ENCODE measurements at regions not wholly inside any gene's neighbourhood (a gene's known extent, or its start where the extent isn't known, plus 50 kb on each side); places are given as distances from the start of the nearest gene placed in this dataset.

DNA sequence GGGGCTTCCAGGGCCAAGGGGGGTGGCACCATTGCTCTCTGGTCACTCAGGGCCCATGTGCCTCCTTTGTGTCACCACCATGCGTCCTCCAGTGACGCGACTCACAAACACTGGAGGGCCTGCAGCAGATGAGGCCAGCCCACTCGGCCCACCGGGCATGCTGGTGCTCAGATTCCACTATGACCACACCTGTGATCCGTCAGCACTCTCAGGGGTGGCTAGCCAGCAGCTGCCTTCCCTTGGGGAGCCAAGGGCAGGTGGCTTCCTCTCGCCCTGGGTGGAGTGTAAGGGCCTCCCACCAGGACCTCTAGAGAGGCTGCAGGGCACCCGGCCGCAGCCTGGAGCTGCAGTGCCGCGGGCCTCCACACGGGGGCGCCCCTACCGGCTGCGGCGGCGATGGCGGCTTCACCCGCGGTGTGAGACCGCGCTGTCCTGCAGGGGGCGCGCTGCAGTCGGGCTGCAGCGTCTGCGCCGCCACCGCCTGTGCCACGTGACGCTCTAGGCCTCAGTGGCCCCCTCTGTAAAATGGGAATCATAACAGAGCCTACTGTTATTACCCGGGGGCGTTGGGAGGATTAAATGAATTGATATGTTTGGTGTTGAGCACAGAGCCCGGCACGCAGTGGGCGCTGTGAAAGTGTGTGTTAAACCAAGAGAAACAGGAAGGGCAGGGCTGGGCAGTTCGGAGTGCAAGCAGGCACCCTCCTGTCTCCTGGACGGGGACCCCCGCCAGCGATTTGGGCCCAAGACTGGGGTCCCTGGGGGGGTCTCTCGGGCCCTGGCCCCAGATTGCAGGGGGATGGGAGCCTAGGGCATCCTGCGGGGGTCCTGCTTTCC, 192.4 kb upstream of the GSE1 start (continued):
- TF ChIP-seq, protein P1, sequence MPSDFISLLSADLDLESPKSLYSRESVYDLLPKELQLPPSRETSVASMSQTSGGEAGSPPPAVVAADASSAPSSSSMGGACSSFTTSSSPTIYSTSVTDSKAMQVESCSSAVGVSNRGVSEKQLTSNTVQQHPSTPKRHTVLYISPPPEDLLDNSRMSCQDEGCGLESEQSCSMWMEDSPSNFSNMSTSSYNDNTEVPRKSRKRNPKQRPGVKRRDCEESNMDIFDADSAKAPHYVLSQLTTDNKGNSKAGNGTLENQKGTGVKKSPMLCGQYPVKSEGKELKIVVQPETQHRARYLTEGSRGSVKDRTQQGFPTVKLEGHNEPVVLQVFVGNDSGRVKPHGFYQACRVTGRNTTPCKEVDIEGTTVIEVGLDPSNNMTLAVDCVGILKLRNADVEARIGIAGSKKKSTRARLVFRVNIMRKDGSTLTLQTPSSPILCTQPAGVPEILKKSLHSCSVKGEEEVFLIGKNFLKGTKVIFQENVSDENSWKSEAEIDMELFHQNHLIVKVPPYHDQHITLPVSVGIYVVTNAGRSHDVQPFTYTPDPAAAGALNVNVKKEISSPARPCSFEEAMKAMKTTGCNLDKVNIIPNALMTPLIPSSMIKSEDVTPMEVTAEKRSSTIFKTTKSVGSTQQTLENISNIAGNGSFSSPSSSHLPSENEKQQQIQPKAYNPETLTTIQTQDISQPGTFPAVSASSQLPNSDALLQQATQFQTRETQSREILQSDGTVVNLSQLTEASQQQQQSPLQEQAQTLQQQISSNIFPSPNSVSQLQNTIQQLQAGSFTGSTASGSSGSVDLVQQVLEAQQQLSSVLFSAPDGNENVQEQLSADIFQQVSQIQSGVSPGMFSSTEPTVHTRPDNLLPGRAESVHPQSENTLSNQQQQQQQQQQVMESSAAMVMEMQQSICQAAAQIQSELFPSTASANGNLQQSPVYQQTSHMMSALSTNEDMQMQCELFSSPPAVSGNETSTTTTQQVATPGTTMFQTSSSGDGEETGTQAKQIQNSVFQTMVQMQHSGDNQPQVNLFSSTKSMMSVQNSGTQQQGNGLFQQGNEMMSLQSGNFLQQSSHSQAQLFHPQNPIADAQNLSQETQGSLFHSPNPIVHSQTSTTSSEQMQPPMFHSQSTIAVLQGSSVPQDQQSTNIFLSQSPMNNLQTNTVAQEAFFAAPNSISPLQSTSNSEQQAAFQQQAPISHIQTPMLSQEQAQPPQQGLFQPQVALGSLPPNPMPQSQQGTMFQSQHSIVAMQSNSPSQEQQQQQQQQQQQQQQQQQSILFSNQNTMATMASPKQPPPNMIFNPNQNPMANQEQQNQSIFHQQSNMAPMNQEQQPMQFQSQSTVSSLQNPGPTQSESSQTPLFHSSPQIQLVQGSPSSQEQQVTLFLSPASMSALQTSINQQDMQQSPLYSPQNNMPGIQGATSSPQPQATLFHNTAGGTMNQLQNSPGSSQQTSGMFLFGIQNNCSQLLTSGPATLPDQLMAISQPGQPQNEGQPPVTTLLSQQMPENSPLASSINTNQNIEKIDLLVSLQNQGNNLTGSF (CRISPR knock-in tag; IDR thresholded peaks at IDR 0.05): no peak
- TF ChIP-seq RXRB (CRISPR knock-in tag; IDR thresholded peaks at IDR 0.05; ENCODE audit: borderline replicate concordance): peak; percentile 75; the same call in 1 of the 2 replicates
- TF ChIP-seq, protein P2, sequence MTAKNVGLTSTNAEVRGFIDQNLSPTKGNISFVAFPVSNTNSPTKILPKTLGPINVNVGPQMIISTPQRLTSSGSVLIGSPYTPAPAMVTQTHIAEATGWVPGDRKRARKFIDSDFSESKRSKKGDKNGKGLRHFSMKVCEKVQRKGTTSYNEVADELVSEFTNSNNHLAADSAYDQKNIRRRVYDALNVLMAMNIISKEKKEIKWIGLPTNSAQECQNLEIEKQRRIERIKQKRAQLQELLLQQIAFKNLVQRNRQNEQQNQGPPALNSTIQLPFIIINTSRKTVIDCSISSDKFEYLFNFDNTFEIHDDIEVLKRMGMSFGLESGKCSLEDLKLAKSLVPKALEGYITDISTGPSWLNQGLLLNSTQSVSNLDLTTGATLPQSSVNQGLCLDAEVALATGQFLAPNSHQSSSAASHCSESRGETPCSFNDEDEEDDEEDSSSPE (CRISPR knock-in tag; IDR thresholded peaks at IDR 0.05): peak; percentile 61
- TF ChIP-seq ZNF660 (CRISPR knock-in tag; IDR thresholded peaks at IDR 0.05; ENCODE audit: borderline replicate concordance, low read depth): no peak
- no peak for TF ChIP-seq GABPA (IDR thresholded peaks at IDR 0.05; ENCODE audit: low read depth, low read length)
- no peak for TF ChIP-seq GABPA (CRISPR knock-in tag; IDR thresholded peaks at IDR 0.05; ENCODE audit: low read depth)
- TF ChIP-seq ZNF792 (CRISPR knock-in tag; IDR thresholded peaks at IDR 0.05): peak; percentile 59; the same call in 1 of the 2 replicates
- TF ChIP-seq, protein P3, sequence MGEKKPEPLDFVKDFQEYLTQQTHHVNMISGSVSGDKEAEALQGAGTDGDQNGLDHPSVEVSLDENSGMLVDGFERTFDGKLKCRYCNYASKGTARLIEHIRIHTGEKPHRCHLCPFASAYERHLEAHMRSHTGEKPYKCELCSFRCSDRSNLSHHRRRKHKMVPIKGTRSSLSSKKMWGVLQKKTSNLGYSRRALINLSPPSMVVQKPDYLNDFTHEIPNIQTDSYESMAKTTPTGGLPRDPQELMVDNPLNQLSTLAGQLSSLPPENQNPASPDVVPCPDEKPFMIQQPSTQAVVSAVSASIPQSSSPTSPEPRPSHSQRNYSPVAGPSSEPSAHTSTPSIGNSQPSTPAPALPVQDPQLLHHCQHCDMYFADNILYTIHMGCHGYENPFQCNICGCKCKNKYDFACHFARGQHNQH (CRISPR knock-in tag; IDR thresholded peaks at IDR 0.05): peak; percentile 70
- 0 out of 2 replicates have a peak, but pooled peaks have one; percentile 34 for TF ChIP-seq PCBP1 (IDR thresholded peaks at IDR 0.05; ENCODE audit: borderline replicate concordance, low read depth, low read length)
- peak; percentile 22; the same call in 1 of the 2 replicates for TF ChIP-seq ZSCAN20 (CRISPR knock-in tag; IDR thresholded peaks at IDR 0.05; ENCODE audit: borderline replicate concordance)
- TF ChIP-seq ZNF547 (CRISPR knock-in tag; IDR thresholded peaks at IDR 0.05): peak; percentile 84; the same call in 1 of the 2 replicates
- TF ChIP-seq, protein P4, sequence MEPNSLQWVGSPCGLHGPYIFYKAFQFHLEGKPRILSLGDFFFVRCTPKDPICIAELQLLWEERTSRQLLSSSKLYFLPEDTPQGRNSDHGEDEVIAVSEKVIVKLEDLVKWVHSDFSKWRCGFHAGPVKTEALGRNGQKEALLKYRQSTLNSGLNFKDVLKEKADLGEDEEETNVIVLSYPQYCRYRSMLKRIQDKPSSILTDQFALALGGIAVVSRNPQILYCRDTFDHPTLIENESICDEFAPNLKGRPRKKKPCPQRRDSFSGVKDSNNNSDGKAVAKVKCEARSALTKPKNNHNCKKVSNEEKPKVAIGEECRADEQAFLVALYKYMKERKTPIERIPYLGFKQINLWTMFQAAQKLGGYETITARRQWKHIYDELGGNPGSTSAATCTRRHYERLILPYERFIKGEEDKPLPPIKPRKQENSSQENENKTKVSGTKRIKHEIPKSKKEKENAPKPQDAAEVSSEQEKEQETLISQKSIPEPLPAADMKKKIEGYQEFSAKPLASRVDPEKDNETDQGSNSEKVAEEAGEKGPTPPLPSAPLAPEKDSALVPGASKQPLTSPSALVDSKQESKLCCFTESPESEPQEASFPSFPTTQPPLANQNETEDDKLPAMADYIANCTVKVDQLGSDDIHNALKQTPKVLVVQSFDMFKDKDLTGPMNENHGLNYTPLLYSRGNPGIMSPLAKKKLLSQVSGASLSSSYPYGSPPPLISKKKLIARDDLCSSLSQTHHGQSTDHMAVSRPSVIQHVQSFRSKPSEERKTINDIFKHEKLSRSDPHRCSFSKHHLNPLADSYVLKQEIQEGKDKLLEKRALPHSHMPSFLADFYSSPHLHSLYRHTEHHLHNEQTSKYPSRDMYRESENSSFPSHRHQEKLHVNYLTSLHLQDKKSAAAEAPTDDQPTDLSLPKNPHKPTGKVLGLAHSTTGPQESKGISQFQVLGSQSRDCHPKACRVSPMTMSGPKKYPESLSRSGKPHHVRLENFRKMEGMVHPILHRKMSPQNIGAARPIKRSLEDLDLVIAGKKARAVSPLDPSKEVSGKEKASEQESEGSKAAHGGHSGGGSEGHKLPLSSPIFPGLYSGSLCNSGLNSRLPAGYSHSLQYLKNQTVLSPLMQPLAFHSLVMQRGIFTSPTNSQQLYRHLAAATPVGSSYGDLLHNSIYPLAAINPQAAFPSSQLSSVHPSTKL (CRISPR knock-in tag; IDR thresholded peaks at IDR 0.05): peak; percentile 62
- no peak for TF ChIP-seq PHF8 (CRISPR knock-in tag; IDR thresholded peaks at IDR 0.05)
